NCI-H82 (cell line): ENCODE measurements at regions not wholly inside any gene's neighbourhood (a gene's known extent, or its start where the extent isn't known, plus 50 kb on each side); places are given as distances from the start of the nearest gene placed in this dataset.
"Not testable (repeated sequence)": the region's sequence is repeated elsewhere in the genome, so short reads cannot be mapped to it uniquely, and the experiment has no call there.

Experiments
- DNase-seq: peaks from one replicate; lab custom pipeline; 2025; lab: John Stamatoyannopoulos, UW

- DNase-seq: no peak
Observed at GRCh38 chr4:141459020-141459419, 177.4 kb upstream of the IL15 start.

GRCh38 chr4:141462361-141462760 lies 174.0 kb upstream of the IL15 start:
- DNase-seq: no peak

- no peak for DNase-seq
Observed at GRCh38 chr4:141463678-141464077, 172.7 kb upstream of the IL15 start.

DNA sequence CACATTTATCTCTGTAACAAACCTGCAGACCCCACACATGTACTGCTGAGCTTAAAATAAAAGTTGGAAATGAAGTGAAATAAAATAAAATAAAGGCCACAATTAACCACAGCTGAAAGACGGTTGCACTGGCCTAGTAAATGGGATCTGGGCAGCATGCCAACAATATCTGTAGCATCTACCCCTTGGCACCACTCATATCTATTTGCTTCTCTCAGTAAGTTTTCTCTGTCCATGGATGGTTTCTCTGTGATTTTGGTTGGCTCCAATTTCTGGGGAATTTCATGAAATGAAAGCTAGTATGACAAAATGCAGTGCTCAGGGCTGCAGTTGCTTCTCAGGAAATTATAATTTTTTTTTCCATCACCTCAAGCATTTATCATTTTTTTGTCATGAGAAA lies 172.0 kb upstream of the IL15 start:
- DNase-seq: no peak

DNA sequence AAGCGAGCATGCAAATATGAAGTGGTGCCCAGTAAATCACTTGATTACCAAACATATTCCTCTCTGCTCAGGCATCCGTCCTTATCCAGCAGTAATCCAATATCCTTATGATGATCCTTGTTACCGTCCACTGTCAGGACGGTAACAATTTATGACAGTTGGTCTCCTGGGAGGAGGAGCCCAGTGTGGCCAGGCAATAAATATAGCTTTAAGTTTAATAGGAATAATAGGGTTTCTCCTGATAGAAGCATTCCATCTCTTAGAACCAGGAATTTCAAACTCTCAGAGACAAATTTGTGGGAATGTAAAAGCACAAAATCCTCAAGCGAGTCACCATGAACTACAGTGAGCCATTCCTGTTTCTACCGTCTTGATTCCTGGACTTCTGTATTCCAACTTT lies 171.2 kb upstream of the IL15 start:
- DNase-seq: peak; percentile 20

- DNase-seq: no peak
Observed at GRCh38 chr4:141467225-141467624, 169.2 kb upstream of the IL15 start.

GRCh38 chr4:141469392-141469791 lies 167.0 kb upstream of the IL15 start:
- no peak for DNase-seq

DNA sequence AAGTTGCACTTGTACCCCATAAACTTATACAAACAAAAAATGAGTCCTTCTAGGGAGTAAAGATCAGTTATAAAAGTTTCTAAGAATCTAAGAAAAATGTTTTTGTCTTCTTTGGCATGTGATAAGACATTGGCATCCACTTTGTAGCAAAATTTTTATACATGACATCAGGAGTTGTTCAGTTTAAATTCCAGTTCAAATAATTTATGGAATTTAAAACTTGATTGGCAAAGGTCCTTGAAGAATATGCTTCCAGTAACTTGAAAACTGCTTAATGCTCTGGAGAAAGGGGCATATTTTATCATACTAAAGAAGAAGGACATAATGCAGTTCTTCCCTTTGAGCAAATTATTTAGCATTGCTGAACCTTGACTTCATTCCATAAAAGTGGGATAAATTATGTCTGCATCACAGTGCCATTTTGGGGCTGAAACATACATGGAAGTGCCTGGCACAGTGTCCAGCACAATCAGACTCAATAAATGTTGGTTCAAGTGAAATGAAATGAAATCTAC lies 163.3 kb upstream of the IL15 start:
- DNase-seq: no peak

DNA sequence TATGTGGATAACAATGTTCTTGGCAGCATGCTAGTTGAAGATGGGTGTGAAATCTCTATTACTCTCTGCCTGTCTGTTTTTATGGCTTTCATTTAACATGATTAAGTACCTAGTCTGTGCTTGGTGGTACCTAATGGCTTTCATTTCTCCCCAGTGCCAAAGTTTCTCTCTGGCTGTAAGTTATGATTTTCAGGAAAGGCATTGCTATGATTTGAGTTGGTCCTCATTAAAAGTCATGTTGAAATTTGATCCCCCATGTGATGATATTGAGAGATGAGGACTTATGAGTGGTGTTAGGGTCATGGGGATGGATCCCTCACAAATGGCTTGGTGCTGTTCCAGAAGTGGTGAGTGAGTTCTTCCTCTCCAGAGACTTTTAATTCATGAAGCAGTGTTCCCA lies 162.4 kb upstream of the IL15 start:
- DNase-seq: no peak

DNA sequence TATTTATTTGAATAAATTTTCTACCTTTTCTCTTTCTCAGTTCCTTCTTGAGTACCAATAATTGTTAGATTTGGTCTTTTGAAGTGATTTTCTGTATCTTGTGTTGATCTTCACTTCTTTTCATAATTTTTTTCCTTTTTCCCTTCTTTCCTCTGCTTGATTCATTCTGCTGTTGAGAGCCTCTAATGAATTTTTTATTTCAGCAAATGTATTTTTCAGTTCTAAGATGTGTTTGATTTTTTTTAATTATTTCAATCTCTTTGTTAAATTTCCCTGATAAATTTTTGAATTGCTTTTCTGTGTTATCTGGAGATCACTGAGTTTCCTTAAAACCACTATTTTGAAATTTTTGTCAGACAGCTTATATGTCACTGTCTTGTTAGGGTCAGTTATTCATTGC lies 155.4 kb upstream of the IL15 start:
- no peak for DNase-seq

- DNase-seq: not testable (repeated sequence)
Observed at GRCh38 chr4:141484298-141484697, 152.1 kb upstream of the IL15 start.

DNA sequence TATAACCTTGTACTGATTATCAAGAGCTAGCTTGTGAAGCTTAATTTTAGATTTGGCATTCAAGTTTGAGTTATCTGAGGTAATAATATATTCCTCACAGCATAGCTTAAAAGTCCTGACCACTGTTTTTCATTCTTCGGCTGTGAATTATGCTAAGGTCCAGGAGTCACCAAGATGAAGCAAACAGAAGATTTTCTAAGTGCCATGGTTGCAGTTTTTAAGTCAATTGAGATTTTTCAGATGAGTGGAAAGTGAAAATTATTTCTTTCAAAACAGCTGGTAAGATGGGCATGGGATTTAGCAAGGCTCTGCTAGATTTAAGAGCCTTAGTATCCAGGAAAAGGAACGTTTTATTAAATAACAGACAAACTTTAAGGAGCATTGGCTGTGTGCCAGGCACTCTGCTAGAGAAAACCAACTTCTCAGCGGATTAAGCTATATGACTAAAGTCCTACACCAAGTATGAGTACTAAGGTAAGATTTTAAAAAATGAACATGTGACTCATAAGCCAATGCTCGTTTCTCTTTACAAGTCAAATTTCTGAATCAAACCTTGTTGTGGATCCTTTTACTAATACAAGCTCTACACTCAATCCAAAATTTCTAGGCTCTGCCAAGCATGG lies 149.9 kb upstream of the IL15 start:
- DNase-seq: no peak

DNA sequence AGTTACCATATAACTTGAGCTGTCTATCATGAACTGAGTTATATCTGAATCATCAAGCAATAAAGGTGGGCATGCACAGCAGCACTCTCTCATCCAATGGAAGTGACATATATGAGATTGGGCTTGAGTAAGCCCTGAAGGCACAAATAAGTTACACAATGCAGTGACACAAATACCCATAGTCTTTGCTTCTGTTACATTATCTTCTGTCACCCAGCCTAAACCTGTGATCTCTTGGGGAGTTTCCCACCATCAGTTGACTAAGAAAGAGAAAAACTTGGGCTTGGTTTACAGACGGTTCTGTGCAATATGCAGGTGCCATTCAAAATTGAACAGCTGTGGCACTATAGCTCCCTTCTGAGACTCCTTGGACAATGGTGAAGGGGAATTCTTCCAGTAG lies 138.8 kb upstream of the IL15 start:
- no peak for DNase-seq

DNA sequence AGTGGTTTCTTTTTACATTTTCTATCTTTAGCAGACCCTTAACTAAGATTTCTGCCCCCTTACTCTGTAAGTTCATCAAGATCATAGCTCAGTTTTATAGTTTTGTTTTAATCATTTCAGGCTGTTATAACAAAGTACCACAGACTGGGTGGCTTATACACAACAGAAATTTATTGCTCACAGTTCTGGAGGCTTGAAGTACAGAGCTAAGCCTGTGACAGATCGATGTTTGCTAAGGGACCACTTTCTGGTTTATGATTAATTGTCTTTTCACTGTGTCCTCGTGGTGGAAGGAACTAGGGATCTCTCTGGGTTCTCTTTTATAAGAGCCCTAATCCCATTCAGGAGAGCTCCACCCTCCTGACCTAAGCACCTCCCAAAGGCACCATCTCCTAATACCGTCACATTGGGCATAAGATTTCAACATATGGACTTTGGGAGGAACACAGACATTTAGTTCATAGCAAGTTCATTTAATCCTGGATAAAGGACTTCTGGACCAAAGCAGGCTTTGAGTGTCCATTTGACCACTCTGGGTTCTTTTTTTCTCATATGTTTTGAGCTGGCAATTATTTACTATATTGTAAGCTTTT lies 137.0 kb upstream of the IL15 start:
- DNase-seq: no peak

DNA sequence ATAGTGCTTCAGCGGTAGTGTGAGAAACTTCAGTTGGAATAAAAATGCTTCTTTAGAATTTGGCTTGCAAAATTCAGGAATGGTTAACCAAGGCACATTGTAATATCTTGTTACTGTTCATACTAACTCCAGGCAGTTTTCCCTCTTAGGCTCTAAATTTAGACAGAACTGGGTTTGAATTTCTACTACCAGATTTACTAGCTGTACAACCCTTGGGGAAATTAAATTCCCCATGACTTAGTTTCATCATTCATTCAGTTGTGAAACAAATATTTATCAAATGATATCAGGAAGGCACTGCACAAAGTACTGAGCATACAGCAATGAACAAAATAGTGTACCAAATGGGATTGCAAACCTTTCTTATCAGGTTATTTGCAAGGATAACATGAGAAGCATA lies 135.0 kb upstream of the IL15 start:
- DNase-seq: no peak

GRCh38 chr4:141501931-141502330 lies 134.5 kb upstream of the IL15 start:
- DNase-seq: no peak

DNA sequence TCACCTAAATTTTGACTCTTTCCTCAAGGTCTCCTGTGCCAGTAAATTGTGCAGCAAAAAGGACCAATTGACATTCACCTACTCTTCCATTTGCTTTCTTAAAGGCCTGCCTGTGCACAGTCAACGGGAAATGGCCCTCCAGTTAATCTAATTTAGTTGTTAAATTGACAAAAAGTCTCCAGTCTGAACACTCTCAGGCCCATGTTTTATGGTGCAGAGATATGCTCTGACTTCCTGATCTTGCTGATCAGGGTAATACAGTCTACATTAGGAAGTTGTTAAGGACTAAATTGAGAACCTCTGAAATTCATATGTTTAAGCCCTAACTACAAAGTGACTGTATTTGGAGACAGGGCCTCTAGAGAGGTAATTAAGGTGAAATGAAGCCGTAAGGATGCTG lies 133.6 kb upstream of the IL15 start:
- no peak for DNase-seq

DNA sequence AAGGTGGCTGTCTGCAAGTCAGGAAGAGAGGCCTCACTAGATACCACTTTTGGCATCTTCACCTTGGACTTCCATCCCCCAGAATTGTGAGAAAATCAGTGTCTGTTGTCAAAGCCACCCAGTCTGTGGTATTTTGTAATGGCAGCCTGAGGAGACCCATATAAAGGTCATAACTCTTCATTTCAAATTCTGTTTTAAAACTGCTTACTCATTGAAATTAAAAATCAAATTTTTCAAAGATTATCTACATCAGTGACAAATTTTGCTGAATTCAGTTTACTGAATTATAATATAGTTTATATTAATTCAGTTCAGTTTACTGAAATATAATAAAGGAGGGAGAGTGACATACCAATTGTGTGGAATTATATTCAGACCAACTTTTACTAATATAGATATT lies 133.1 kb upstream of the IL15 start:
- DNase-seq: no peak

DNA sequence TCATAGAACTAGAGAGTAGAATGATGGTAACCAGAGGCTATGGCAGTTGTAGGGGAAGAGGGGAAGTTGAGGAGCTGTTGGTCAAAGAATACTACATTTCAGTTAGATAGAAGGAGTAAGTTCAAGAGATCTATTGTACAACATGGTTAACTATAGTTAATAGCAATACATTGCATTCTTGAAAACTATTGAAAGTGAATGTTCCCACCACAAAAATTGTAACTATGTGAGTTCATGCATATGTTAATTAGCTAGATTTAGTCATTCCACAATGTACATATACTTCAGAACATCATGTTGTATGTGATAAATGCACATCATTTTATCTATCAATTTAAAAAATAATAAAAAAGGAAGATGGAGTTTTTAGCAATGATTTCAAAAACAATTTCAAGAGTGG lies 125.3 kb upstream of the IL15 start:
- no peak for DNase-seq

DNA sequence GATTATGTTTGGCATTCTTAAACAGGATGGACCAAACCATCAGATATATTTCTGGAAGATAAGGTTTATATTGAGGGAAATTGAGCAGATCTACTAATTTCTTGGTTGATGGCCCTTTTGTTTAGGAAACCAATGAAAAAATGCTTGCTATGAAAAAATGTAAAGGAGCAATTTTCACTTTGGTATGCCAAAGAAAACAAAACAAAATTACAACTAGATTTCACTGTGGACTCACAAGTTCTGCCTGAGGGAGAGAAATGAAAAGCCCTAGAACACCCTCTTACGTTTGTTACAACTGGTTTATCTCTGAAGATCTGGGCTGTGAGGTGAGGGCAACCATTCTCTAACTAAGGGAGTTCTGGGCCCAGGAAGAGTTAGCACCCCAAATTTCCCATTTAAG lies 122.5 kb upstream of the IL15 start:
- no peak for DNase-seq

DNA sequence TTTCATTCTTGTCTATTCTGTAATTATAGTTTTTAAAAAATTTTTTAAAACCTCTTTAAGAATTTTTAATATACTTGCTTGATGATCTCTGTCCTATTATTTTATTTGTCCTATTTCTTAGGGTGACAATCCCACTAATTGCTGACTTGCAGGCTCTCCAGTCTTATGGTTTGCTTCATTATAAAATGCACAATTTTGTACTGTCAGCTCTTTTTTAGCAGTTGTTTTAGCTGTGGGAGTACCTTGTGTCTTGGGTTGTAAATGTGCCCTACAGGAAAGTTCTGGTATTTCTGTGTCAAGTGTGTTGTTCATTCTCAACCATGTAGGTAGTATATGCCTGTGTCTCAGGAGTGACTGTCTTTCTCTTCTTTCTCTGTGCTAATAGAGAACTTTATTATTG lies 118.2 kb upstream of the IL15 start:
- DNase-seq: no peak

- no peak for DNase-seq
Observed at GRCh38 chr4:141524116-141524515, 112.3 kb upstream of the IL15 start.

DNA sequence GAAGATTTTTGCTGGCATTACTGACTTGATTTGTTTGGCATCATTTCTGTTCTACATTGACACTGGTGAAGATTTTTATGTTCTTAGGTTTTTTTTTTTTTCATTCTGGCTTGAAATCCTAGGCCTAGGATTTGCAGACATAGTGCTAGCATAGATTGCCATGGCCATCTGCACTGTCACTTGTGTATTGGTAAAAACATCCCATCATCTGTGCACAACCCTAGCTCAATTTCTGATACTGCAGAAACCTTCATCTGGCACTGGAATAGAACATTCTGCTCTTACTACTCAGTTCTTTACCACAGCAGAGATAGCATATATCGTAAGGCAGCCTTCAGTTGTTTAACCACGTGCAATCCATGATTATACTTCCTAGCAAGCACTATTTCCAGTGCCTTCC lies 111.5 kb upstream of the IL15 start:
- DNase-seq: no peak

- DNase-seq: no peak
Observed at GRCh38 chr4:141530627-141531026, 105.8 kb upstream of the IL15 start.
